GM12878 (cell line): ENCODE measurements at regions not wholly inside any gene's neighbourhood (a gene's known extent, or its start where the extent isn't known, plus 50 kb on each side); places are given as distances from the start of the nearest gene placed in this dataset.

Source experiments
- ATAC-seq: fragments of 200-7000 bp; cut with Tn5 transposase; 3 replicates; pipeline ENCODE4 v1.9.1; 2020; ENCODE audit warnings: mild to moderate bottlenecking, moderate library complexity
- BruUV-seq: library from RNA; stranded (reverse); fragments of 400-500 nt; replicated peaks from 2 replicates; lab custom pipeline; 2021; lab: Mats Ljungman, UMichigan
- CTCF ChIA-PET: fragments of 300-600 bp; sonication (Branson Sonifier 250); formaldehyde crosslinking; extraction: SDS; loops from one replicate; lab custom pipeline; 2021; ENCODE audit warnings: inconsistent platforms; lab: Yijun Ruan, JAX
- POLR2A ChIA-PET: fragments of 350-600 bp; formaldehyde crosslinking; extraction: SDS; loops from one replicate; lab custom pipeline; 2021; ENCODE audit warnings: inconsistent platforms; lab: Charles Lee
- RAD21 ChIA-PET: fragments of 300-600 bp; sonication (Branson Sonifier 250); formaldehyde crosslinking; loops from one replicate; lab custom pipeline; 2023; ENCODE audit warnings: antibody characterized with exemption; ENCODE audit not compliant: unreplicated experiment; lab: Charles Lee
- SMC1A ChIA-PET: fragments of 300-600 bp; sonication (Branson Sonifier 250); formaldehyde crosslinking; loops from one replicate; lab custom pipeline; 2023; ENCODE audit not compliant: unreplicated experiment, uncharacterized antibody; lab: Charles Lee
- DNase-seq: peaks from one replicate; pipeline ENCODE4 v3.0.0-alpha.2; 2011; ENCODE audit warnings: low read depth, low spot score
- FAIRE-seq: peaks from 3 replicates; lab custom pipeline; 2011; peaks lifted over from hg19 to GRCh38; lab: Jason Lieb, UNC
- H2AFZ ChIP-seq: 2 replicates; pipeline ENCODE4 v1.6.0; 2011; ENCODE audit warnings: low read depth, low read length, control low read depth; ENCODE audit not compliant: control insufficient read depth
- H3K27ac ChIP-seq: 2 replicates; pipeline ENCODE4 v1.5.1; 2011; ENCODE audit warnings: control low read depth; ENCODE audit not compliant: control insufficient read depth, insufficient read depth
- H3K27me3 ChIP-seq, 2 experiments: replicated peaks in 1 of 2; 2 replicates each; pipeline versions ENCODE4 v1.6.0 to v1.6.1; 2011; ENCODE audit warnings: low read length in 1 of 2; ENCODE audit not compliant: control insufficient read depth in 2 of 2, insufficient read depth in 2 of 2
- H3K36me3 ChIP-seq, 2 experiments: 2 replicates each; pipeline ENCODE4 v1.5.1; 2011; ENCODE audit warnings: low read length in 1 of 2; ENCODE audit not compliant: control insufficient read depth in 2 of 2, insufficient read depth in 2 of 2
- H3K4me1 ChIP-seq: 2 replicates; pipeline ENCODE4 v1.6.1; 2011; ENCODE audit warnings: mild to moderate bottlenecking, low read length, moderate library complexity, mixed read lengths; ENCODE audit not compliant: control insufficient read depth, insufficient read depth
- H3K4me2 ChIP-seq: 2 replicates; pipeline ENCODE4 v1.6.0; 2011; ENCODE audit warnings: control low read depth; ENCODE audit not compliant: control insufficient read depth, insufficient read depth
- H3K4me3 ChIP-seq: fragments of 200-600 bp; sonication (generic); 2 replicates; pipeline ENCODE4 v1.5.1; 2016
- H3K79me2 ChIP-seq: 2 replicates; pipeline ENCODE4 v1.6.0; 2011; ENCODE audit warnings: low read length; ENCODE audit not compliant: control insufficient read depth, insufficient read depth
- H3K9ac ChIP-seq: 2 replicates; pipeline ENCODE4 v1.8.0; 2011; ENCODE audit warnings: low read length, control low read depth, mixed read lengths; ENCODE audit not compliant: control insufficient read depth, insufficient read depth
- H3K9me3 ChIP-seq: replicated peaks from 3 replicates; pipeline ENCODE4 v1.5.1; 2011; ENCODE audit warnings: mild to moderate bottlenecking, low read length; ENCODE audit not compliant: control insufficient read depth, insufficient read depth
- H4K20me1 ChIP-seq: 2 replicates; pipeline ENCODE4 v1.6.0; 2011; ENCODE audit not compliant: control insufficient read depth, insufficient read depth
- SPI1 ChIP-seq: IDR thresholded peaks from 2 replicates; pipeline ENCODE4 v1.6.1; 2011; ENCODE audit warnings: low read depth, mild to moderate bottlenecking, low read length, moderate library complexity, borderline replicate concordance; ENCODE audit not compliant: insufficient read depth
- SREBF1 ChIP-seq: IDR thresholded peaks from 2 replicates; pipeline ENCODE4 v1.6.1; 2012; ENCODE audit warnings: mild to moderate bottlenecking, low read length
- STAT1 ChIP-seq: fragments of 450-650 bp; conservative IDR thresholded peaks from 2 replicates; pipeline ENCODE4 v1.6.1; 2014; ENCODE audit warnings: antibody characterized with exemption, mild to moderate bottlenecking
- ZNF24 ChIP-seq: fragments of 450-650 bp; IDR thresholded peaks from 2 replicates; pipeline ENCODE4 v1.6.1; 2017; ENCODE audit warnings: antibody characterized with exemption, mild to moderate bottlenecking
- WGBS: methylation state at CpG from one replicate; pipeline ENCODE4 v1.1.6; 2016; ENCODE audit warnings: low lambda C conversion rate; ENCODE audit not compliant: insufficient replicate concordance, insufficient coverage; ENCODE audit errors: missing lambda C conversion rate; 5-methylcytosine and 5-hydroxymethylcytosine counted together
- in situ Hi-C: fragments of 300-500 bp; cut with MboI; formaldehyde crosslinking; loops from 9 replicates; pipeline ENCODE4 v1.14.3; 2018; ENCODE audit warnings: mixed read lengths
- intact Hi-C: fragments of 100-400 bp; cut with micrococcal nuclease; formaldehyde crosslinking; loops from one replicate; pipeline ENCODE4 v1.14.2; 2022; ENCODE audit not compliant: unreplicated experiment
- TF ChIP-seq, protein P1 (sequence below): fragments of 450-650 bp; IDR thresholded peaks from 2 replicates; pipeline ENCODE4 v1.6.1; 2017; ENCODE audit warnings: low read depth, mild to moderate bottlenecking, moderate library complexity
- TF ChIP-seq, protein P2 (sequence below): IDR thresholded peaks from 2 replicates; pipeline ENCODE4 v1.6.1; 2012; ENCODE audit warnings: low read depth, low read length, improper control_type of control experiment

DNA sequence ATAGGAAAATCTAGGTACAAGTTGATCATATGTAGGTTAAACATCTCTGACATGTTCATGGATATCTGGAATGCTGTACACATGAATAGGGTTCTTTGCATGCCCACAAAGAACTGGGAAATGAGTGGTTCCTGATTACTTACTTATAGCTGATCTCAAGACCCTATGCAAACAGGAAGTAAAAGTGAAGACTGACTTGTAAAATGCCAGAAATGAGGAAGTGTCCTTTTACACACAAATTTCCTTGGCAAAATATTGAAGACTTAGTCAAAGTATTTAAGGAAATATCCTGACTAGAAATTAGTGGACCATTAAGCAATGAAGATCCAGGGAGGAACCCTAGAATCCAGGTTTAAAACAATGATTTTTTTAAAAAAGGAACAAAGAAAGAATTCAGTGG is 203.7 kb upstream of the DLGAP1 start:
- ChIA-PET POLR2A (no interaction called here), CTCF (no interaction called here), SMC1A (interaction anchor here (0.7 to 1.2 kb wide), 2 partner anchors 9 to 19 kb away, joined by 3 to 5 read pairs; no protein-coding TSS in a partner anchor), RAD21 (no interaction called here)
- H3K36me3 ChIP-seq: no peaks in the 10 kb centered on the region
- no peaks in the 10 kb centered on the region for H3K4me1 ChIP-seq
- intact Hi-C loops: no loop called here
- no peak for DNase-seq
- peak; percentile 65; the same call in 1 of the 2 replicates for TF ChIP-seq SPI1
- TF ChIP-seq, protein P1, sequence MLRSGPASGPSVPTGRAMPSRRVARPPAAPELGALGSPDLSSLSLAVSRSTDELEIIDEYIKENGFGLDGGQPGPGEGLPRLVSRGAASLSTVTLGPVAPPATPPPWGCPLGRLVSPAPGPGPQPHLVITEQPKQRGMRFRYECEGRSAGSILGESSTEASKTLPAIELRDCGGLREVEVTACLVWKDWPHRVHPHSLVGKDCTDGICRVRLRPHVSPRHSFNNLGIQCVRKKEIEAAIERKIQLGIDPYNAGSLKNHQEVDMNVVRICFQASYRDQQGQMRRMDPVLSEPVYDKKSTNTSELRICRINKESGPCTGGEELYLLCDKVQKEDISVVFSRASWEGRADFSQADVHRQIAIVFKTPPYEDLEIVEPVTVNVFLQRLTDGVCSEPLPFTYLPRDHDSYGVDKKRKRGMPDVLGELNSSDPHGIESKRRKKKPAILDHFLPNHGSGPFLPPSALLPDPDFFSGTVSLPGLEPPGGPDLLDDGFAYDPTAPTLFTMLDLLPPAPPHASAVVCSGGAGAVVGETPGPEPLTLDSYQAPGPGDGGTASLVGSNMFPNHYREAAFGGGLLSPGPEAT: no peak
- no peaks in the 10 kb centered on the region for H4K20me1 ChIP-seq
- no peak overlapping the region for H2AFZ ChIP-seq
- FAIRE-seq: no peak
- in situ Hi-C loops: no loop called here
- ATAC-seq: no peak
- no peak overlapping the region for H3K27ac ChIP-seq
- no peak overlapping the region for H3K9ac ChIP-seq
- H3K9me3 ChIP-seq: no peaks in the 10 kb centered on the region
- H3K79me2 ChIP-seq: no peaks in the 10 kb centered on the region
- H3K4me2 ChIP-seq: no peak overlapping the region
- no peaks in the 10 kb centered on the region for H3K27me3 ChIP-seq
- BruUV-seq: no TSS peak
- no peak overlapping the region for H3K4me3 ChIP-seq

GRCh38 chr18:4653418-4653817 is 198.3 kb upstream of the DLGAP1 start:
- no peaks in the 10 kb centered on the region for H3K27me3 ChIP-seq
- no peaks in the 10 kb centered on the region for H3K36me3 ChIP-seq
- no peak overlapping the region for H3K27ac ChIP-seq
- in situ Hi-C loops: no loop called here
- ChIA-PET CTCF (interaction anchor here (0.6 to 1.3 kb wide), 2 partner anchors 370 to 545 kb away, joined by 3 read pairs; no protein-coding TSS in a partner anchor), RAD21 (no interaction called here), SMC1A (no interaction called here), POLR2A (no interaction called here)
- intact Hi-C loops: no loop called here
- ATAC-seq (no peak), FAIRE-seq (no peak), DNase-seq (no peak)
- no peaks in the 10 kb centered on the region for H3K79me2 ChIP-seq
- no peaks in the 10 kb centered on the region; the same call in 2 of the 3 replicates for H3K9me3 ChIP-seq
- H3K4me3 ChIP-seq: no peak overlapping the region
- 66% methylated on average over 2 of the region's 2 CpGs for WGBS
- no peak overlapping the region for H3K4me2 ChIP-seq
- no TSS peak for BruUV-seq
- no peak overlapping the region for H3K9ac ChIP-seq
- no peak for TF ChIP-seq STAT1
- TF ChIP-seq, protein P2, sequence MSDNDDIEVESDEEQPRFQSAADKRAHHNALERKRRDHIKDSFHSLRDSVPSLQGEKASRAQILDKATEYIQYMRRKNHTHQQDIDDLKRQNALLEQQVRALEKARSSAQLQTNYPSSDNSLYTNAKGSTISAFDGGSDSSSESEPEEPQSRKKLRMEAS: no peak
- TF ChIP-seq SREBF1: no peak
- TF ChIP-seq ZNF24: peak; percentile 89
- no peaks in the 10 kb centered on the region for H4K20me1 ChIP-seq
- no peak overlapping the region for H2AFZ ChIP-seq
- H3K4me1 ChIP-seq: no peaks in the 10 kb centered on the region
